HepG2 (cell line): ENCODE measurements at regions not wholly inside any gene's neighbourhood (a gene's known extent, or its start where the extent isn't known, plus 50 kb on each side); places are given as distances from the start of the nearest gene placed in this dataset.

Experiments used
- ATAC-seq: fragments of 200-7000 bp; cut with Tn5 transposase; 3 replicates; pipeline ENCODE4 v1.9.1; 2020; ENCODE audit warnings: mild to moderate bottlenecking, moderate library complexity
- BruUV-seq: library from RNA; stranded (reverse); fragments of 400-500 nt; replicated peaks from 2 replicates; lab custom pipeline; 2021; lab: Mats Ljungman, UMichigan
- CTCF ChIA-PET: fragments of 300-600 bp; formaldehyde crosslinking; extraction: SDS; loops from one replicate; lab custom pipeline; 2021; ENCODE audit warnings: low total read pairs, inconsistent platforms, low intra/inter-chr PET ratio; lab: Yijun Ruan, JAX
- POLR2A ChIA-PET: fragments of 350-600 bp; sonication (Branson Sonifier 250); formaldehyde crosslinking; loops from one replicate; lab custom pipeline; 2020; ENCODE audit warnings: antibody characterized with exemption, inconsistent platforms; lab: Yijun Ruan, JAX
- DNase-seq: peaks from one replicate; pipeline ENCODE4 v3.0.0-alpha.2; 2015; ENCODE audit warnings: low spot score
- FAIRE-seq: peaks from 3 replicates; lab custom pipeline; 2011; peaks lifted over from hg19 to GRCh38; lab: Jason Lieb, UNC
- H2AFZ ChIP-seq: one replicate; pipeline ENCODE4 v1.6.1; 2011; ENCODE audit warnings: low read length, inconsistent platforms
- H3K27ac ChIP-seq: fragments of 300-600 bp; 3 replicates; pipeline ENCODE4 v1.8.0; 2011; ENCODE audit warnings: mixed run types, mild to moderate bottlenecking, mixed read lengths, low read length, inconsistent platforms; ENCODE audit not compliant: insufficient read depth; ENCODE audit errors: extremely low read length
- H3K27me3 ChIP-seq, 2 experiments: fragments of 200-600 bp in 1 of 2; 2 replicates in 1 of 2; 3 replicates in 1 of 2; pipeline versions ENCODE4 v1.6.0 to v1.8.0; 2011; ENCODE audit warnings: low read length in 2 of 2, mild to moderate bottlenecking in 2 of 2, moderate library complexity in 2 of 2, inconsistent platforms in 1 of 2; ENCODE audit not compliant: insufficient read depth in 2 of 2, control insufficient read depth in 1 of 2
- H3K36me3 ChIP-seq, 2 experiments: fragments of 200-600 bp in 1 of 2; replicated peaks in 1 of 2; 2 replicates in 1 of 2; 3 replicates in 1 of 2; pipeline versions ENCODE4 v1.5.1 to v1.8.0; 2011; ENCODE audit warnings: low read length in 2 of 2, inconsistent platforms in 1 of 2; ENCODE audit not compliant: insufficient read depth in 2 of 2, control insufficient read depth in 1 of 2
- H3K4me1 ChIP-seq: 2 replicates; pipeline ENCODE4 v1.5.1; 2012; ENCODE audit warnings: low read length, inconsistent platforms; ENCODE audit not compliant: insufficient read depth
- H3K4me2 ChIP-seq: 2 replicates; pipeline ENCODE4 v1.6.0; 2011; ENCODE audit warnings: low read depth, low read length, inconsistent platforms
- H3K4me3 ChIP-seq, 3 experiments: fragments of 200-600 bp in 1 of 3; sonication (generic), shearing (Covaris generic) in 1 of 3; replicated peaks in 1 of 3; 2 replicates each; pipeline ENCODE4 v1.5.1; 2011 to 2016; ENCODE audit warnings: low read length in 3 of 3, inconsistent platforms in 2 of 3, low read depth in 2 of 3, mild to moderate bottlenecking in 2 of 3, control low read depth in 1 of 3, mixed read lengths in 1 of 3; ENCODE audit not compliant: insufficient read depth in 1 of 3
- H3K79me2 ChIP-seq: one replicate; pipeline ENCODE4 v1.6.1; 2011; ENCODE audit warnings: low read length, inconsistent platforms; ENCODE audit not compliant: insufficient read depth
- H3K9ac ChIP-seq: 2 replicates; pipeline ENCODE4 v1.6.0; 2011; ENCODE audit warnings: mild to moderate bottlenecking, low read depth, low read length, inconsistent platforms; ENCODE audit not compliant: insufficient read depth
- H3K9me3 ChIP-seq: 2 replicates; pipeline ENCODE4 v1.5.1; 2012; ENCODE audit warnings: mild to moderate bottlenecking, low read length
- H4K20me1 ChIP-seq: 2 replicates; pipeline ENCODE4 v1.6.0; 2011; ENCODE audit warnings: inconsistent platforms, mild to moderate bottlenecking, low read length, moderate library complexity; ENCODE audit not compliant: insufficient read depth
- EHMT2 ChIP-seq: fragments of 200-600 bp; sonication (generic); IDR thresholded peaks from 2 replicates; pipeline ENCODE4 v1.7.0; 2017; ENCODE audit warnings: antibody characterized with exemption, low read depth, low read length, borderline replicate concordance
- NR0B2 ChIP-seq: sonication (generic); formaldehyde crosslinking; IDR thresholded peaks from 2 replicates; pipeline ENCODE4 v1.4.0; 2020; ENCODE audit warnings: mild to moderate bottlenecking, missing genetic modification reagents
- STAT6 ChIP-seq: sonication (generic); formaldehyde crosslinking; IDR thresholded peaks from 2 replicates; pipeline ENCODE4 v1.4.0; 2020; ENCODE audit warnings: missing genetic modification reagents, mild to moderate bottlenecking, borderline replicate concordance
- ZC3H4 ChIP-seq: sonication (generic); formaldehyde crosslinking; IDR thresholded peaks from 2 replicates; pipeline ENCODE4 v1.4.0; 2020; ENCODE audit warnings: missing genetic modification reagents, borderline replicate concordance
- ZFP41 ChIP-seq: sonication (generic); formaldehyde crosslinking; IDR thresholded peaks from 2 replicates; pipeline ENCODE4 v1.4.0; 2020; ENCODE audit warnings: mild to moderate bottlenecking, missing genetic modification reagents, borderline replicate concordance
- ZNF556 ChIP-seq: sonication (generic); formaldehyde crosslinking; IDR thresholded peaks from 2 replicates; pipeline ENCODE4 v1.4.0; 2020; ENCODE audit warnings: mild to moderate bottlenecking, missing genetic modification reagents, borderline replicate concordance
- ZNF639 ChIP-seq: conservative IDR thresholded peaks from 2 replicates; pipeline ENCODE4 v1.6.1; 2018; ENCODE audit warnings: missing genetic modification reagents
- ZNF660 ChIP-seq: sonication (generic); formaldehyde crosslinking; IDR thresholded peaks from 2 replicates; pipeline ENCODE4 v1.5.1; 2020; ENCODE audit warnings: mild to moderate bottlenecking, low read depth, missing genetic modification reagents, borderline replicate concordance
- WGBS: methylation state at CpG from one replicate; pipeline ENCODE4 v1.1.6; 2017; ENCODE audit warnings: low lambda C conversion rate; 5-methylcytosine and 5-hydroxymethylcytosine counted together
- in situ Hi-C: cut with HindIII; loops from 2 replicates; pipeline ENCODE4 v1.10.0; 2017; ENCODE audit warnings: low pct_unique_long_range_greater_than_20kb; ENCODE audit not compliant: extremely low pct_ligation_motif_present
- intact Hi-C: fragments of 100-400 bp; cut with micrococcal nuclease; formaldehyde crosslinking; loops from one replicate; pipeline ENCODE4 v1.10.0; 2022; ENCODE audit not compliant: unreplicated experiment

- Histone ChIP-seq H3K36me3 (no peaks in the 10 kb centered on the region), H3K9me3 (no peaks in the 10 kb centered on the region), H3K9ac (no peak overlapping the region), H3K27me3 (no peaks in the 10 kb centered on the region), H3K4me1 (no peaks in the 10 kb centered on the region), H3K27ac (no peak overlapping the region), H3K4me3 (no peak overlapping the region), H3K4me2 (no peak overlapping the region), H2AFZ (no peak overlapping the region), H3K79me2 (no peaks in the 10 kb centered on the region), H4K20me1 (no peaks in the 10 kb centered on the region)
- TF ChIP-seq EHMT2 (no peak), ZNF556 (CRISPR knock-in tag) (no peak), NR0B2 (CRISPR knock-in tag) (no peak), ZNF660 (CRISPR knock-in tag) (no peak), ZNF639 (CRISPR knock-in tag) (no peak), STAT6 (CRISPR knock-in tag) (no peak), ZFP41 (CRISPR knock-in tag) (no peak), ZC3H4 (no peak)
- WGBS, result 6% methylated on average over 1 of the region's 1 CpG
- CTCF ChIA-PET, result no interaction called here
- FAIRE-seq (no peak), DNase-seq (no peak), ATAC-seq (no peak)
- in situ Hi-C loops, result no loop called here
- no TSS peak for BruUV-seq
- intact Hi-C loops, result no loop called here
- POLR2A ChIA-PET, result no interaction called here
Observed at GRCh38 chr20:40572251-40572650, 116.8 kb downstream of the MAFB start.
